HEK293 (cell line): ENCODE measurements at regions not wholly inside any gene's neighbourhood (a gene's known extent, or its start where the extent isn't known, plus 50 kb on each side); places are given as distances from the start of the nearest gene placed in this dataset.

Source experiments
- CTCF ChIA-PET: fragments of 350-600 bp; formaldehyde crosslinking; extraction: SDS; loops from one replicate; lab custom pipeline; 2021; ENCODE audit warnings: antibody characterized with exemption; lab: Yijun Ruan, JAX
- POLR2A ChIA-PET: fragments of 300-600 bp; formaldehyde crosslinking; extraction: SDS; loops from one replicate; lab custom pipeline; 2020; ENCODE audit warnings: antibody characterized with exemption, inconsistent platforms; lab: Yijun Ruan, JAX
- H3K27ac ChIP-seq: fragments of 200-500 bp; sonication (Bioruptor generic); 2 replicates; pipeline ENCODE4 v1.5.1; 2014; ENCODE audit warnings: low read depth, low read length, control low read depth, inconsistent platforms; ENCODE audit errors: extremely low read depth
- H3K36me3 ChIP-seq, 2 experiments: fragments of 200-500 bp in 1 of 2; sonication (Bioruptor generic) in 1 of 2; 1 replicate in 1 of 2; 2 replicates in 1 of 2; pipeline ENCODE4 v1.5.1; 2014 to 2017; ENCODE audit warnings: inconsistent platforms in 2 of 2, low read length in 2 of 2; ENCODE audit not compliant: control insufficient read depth in 2 of 2, insufficient read depth in 1 of 2
- H3K4me1 ChIP-seq: fragments of 200-500 bp; sonication (Bioruptor generic); 2 replicates; pipeline ENCODE4 v1.5.1; 2014; ENCODE audit warnings: mild to moderate bottlenecking, low read length, inconsistent platforms; ENCODE audit not compliant: control insufficient read depth, insufficient read depth
- H3K4me3 ChIP-seq: 2 replicates; pipeline ENCODE4 v1.5.1; 2011; ENCODE audit warnings: low read depth, mild to moderate bottlenecking, control low read depth, low read length, moderate library complexity
- H3K9me3 ChIP-seq: fragments of 200-500 bp; sonication (Bioruptor generic); 2 replicates; pipeline ENCODE4 v1.5.1; 2014; ENCODE audit warnings: low read depth, low read length, inconsistent platforms; ENCODE audit not compliant: control insufficient read depth, insufficient read depth
- INSM2 ChIP-seq: fragments of 450-650 bp; formaldehyde crosslinking; IDR thresholded peaks from 2 replicates; pipeline ENCODE4 v1.5.1; 2016; ENCODE audit warnings: missing biosample characterization, missing genetic modification characterization
- PRDM2 ChIP-seq: fragments of 450-650 bp; formaldehyde crosslinking; IDR thresholded peaks from 2 replicates; pipeline ENCODE4 v1.5.1; 2016; ENCODE audit warnings: missing biosample characterization, missing genetic modification characterization, borderline replicate concordance
- SCRT1 ChIP-seq: fragments of 450-650 bp; formaldehyde crosslinking; IDR thresholded peaks from 2 replicates; pipeline ENCODE4 v1.5.1; 2016; ENCODE audit warnings: missing biosample characterization, missing genetic modification characterization, borderline replicate concordance
- SETDB1 ChIP-seq: IDR thresholded peaks from one replicate; pipeline ENCODE4 v1.6.1; 2017; ENCODE audit warnings: mild to moderate bottlenecking, low read length, moderate library complexity, mixed read lengths; ENCODE audit not compliant: insufficient read length
- TCF7L2 ChIP-seq: IDR thresholded peaks from 2 replicates; pipeline ENCODE4 v1.6.1; 2011; ENCODE audit warnings: low read depth, mild to moderate bottlenecking, inconsistent platforms, low read length, moderate library complexity, borderline replicate concordance
- ZNF112 ChIP-seq: fragments of 450-650 bp; formaldehyde crosslinking; IDR thresholded peaks from 2 replicates; pipeline ENCODE4 v1.5.0; 2017; ENCODE audit warnings: missing biosample characterization, missing genetic modification characterization
- ZNF239 ChIP-seq: fragments of 450-650 bp; formaldehyde crosslinking; IDR thresholded peaks from 2 replicates; pipeline ENCODE4 v1.5.1; 2016; ENCODE audit warnings: missing biosample characterization, missing genetic modification characterization
- ZNF266 ChIP-seq: fragments of 450-650 bp; formaldehyde crosslinking; IDR thresholded peaks from 2 replicates; pipeline ENCODE4 v1.5.1; 2016; ENCODE audit warnings: missing biosample characterization, missing genetic modification characterization, low read depth
- ZNF280C ChIP-seq: fragments of 450-650 bp; formaldehyde crosslinking; IDR thresholded peaks from 2 replicates; pipeline ENCODE4 v1.5.1; 2016; ENCODE audit warnings: missing biosample characterization, missing genetic modification characterization
- ZNF335 ChIP-seq: fragments of 450-650 bp; formaldehyde crosslinking; conservative IDR thresholded peaks from 2 replicates; pipeline ENCODE4 v1.5.1; 2016; ENCODE audit warnings: missing biosample characterization, missing genetic modification characterization
- ZNF350 ChIP-seq: fragments of 450-650 bp; formaldehyde crosslinking; IDR thresholded peaks from 2 replicates; pipeline ENCODE4 v1.5.0; 2017; ENCODE audit warnings: missing biosample characterization, mild to moderate bottlenecking, missing genetic modification characterization
- TF ChIP-seq, protein P1 (sequence below): fragments of 450-650 bp; formaldehyde crosslinking; IDR thresholded peaks from 2 replicates; pipeline ENCODE4 v1.5.1; 2017; ENCODE audit warnings: missing biosample characterization, missing genetic modification characterization

- TF ChIP-seq PRDM2 (tag by site-specific recombination) (no peak), ZNF266 (tag by site-specific recombination) (no peak), INSM2 (tag by site-specific recombination) (no peak), TCF7L2 (no peak), SETDB1 (no peak), ZNF239 (tag by site-specific recombination) (no peak), ZNF280C (tag by site-specific recombination) (no peak)
- TF ChIP-seq, protein P1, sequence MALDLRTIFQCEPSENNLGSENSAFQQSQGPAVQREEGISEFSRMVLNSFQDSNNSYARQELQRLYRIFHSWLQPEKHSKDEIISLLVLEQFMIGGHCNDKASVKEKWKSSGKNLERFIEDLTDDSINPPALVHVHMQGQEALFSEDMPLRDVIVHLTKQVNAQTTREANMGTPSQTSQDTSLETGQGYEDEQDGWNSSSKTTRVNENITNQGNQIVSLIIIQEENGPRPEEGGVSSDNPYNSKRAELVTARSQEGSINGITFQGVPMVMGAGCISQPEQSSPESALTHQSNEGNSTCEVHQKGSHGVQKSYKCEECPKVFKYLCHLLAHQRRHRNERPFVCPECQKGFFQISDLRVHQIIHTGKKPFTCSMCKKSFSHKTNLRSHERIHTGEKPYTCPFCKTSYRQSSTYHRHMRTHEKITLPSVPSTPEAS (tag by site-specific recombination), result no peak
These were observed 196.6 kb upstream of the NPVF start (continued) for GRCh38 chr7:25424855-25425254.

GRCh38 chr7:25427721-25428120 is 199.4 kb upstream of the NPVF start:
- H3K9me3 ChIP-seq, result no peaks in the 10 kb centered on the region
- ChIA-PET POLR2A (no interaction called here), CTCF (interaction anchor here (0.6 to 1.2 kb wide), 2 partner anchors 10 to 36 kb away, joined by 3 read pairs; no protein-coding TSS in a partner anchor)
- H3K4me1 ChIP-seq, result no peaks in the 10 kb centered on the region
- H3K36me3 ChIP-seq, result no peaks in the 10 kb centered on the region
- no peak for TF ChIP-seq ZNF335 (tag by site-specific recombination)
- TF ChIP-seq ZNF350 (tag by site-specific recombination), result no peak
- TF ChIP-seq SCRT1 (tag by site-specific recombination), result no peak
- TF ChIP-seq TCF7L2, result no peak
- TF ChIP-seq ZNF112 (tag by site-specific recombination), result no peak
- no peak overlapping the region for H3K27ac ChIP-seq
- H3K4me3 ChIP-seq, result no peak overlapping the region
